Stomach (tissue), 8 donors: ENCODE measurements at regions not wholly inside any gene's neighbourhood (a gene's known extent, or its start where the extent isn't known, plus 50 kb on each side); places are given as distances from the start of the nearest gene placed in this dataset.

ENCODE experiments used
- DNase-seq, 2 donors: peaks; one replicate each; pipeline versions ENCODE4 v3.0.0 to v3.0.0-alpha.2; 2013 to 2019
- H3K27ac ChIP-seq, 5 donors: fragments of 200-600 bp in 4 of 5; sonication (generic) in 4 of 5; one replicate each; pipeline ENCODE4 v1.5.1; 2013 to 2019; ENCODE audit warnings: mild to moderate bottlenecking in 1 of 5, moderate library complexity in 1 of 5
- H3K27me3 ChIP-seq, 3 donors: fragments of 200-600 bp; sonication (generic); one replicate each; pipeline ENCODE4 v1.5.1; 2017 to 2019; ENCODE audit warnings: mixed run types in 1 of 3
- H3K36me3 ChIP-seq, 4 donors: fragments of 200-600 bp; sonication (generic); 1 replicate in 3 of 4; 2 replicates in 1 of 4; pipeline ENCODE4 v1.5.1; 2016 to 2019
- H3K4me1 ChIP-seq, 4 donors: fragments of 200-600 bp; sonication (generic); one replicate each; pipeline ENCODE4 v1.5.1; 2016 to 2019
- H3K4me3 ChIP-seq, 4 donors: fragments of 200-600 bp; sonication (generic) in 3 of 4; one replicate each; pipeline ENCODE4 v1.5.1; 2016 to 2019; ENCODE audit warnings: mild to moderate bottlenecking in 1 of 4
- H3K9me3 ChIP-seq, 4 donors: fragments of 200-600 bp; sonication (generic); one replicate each; pipeline ENCODE4 v1.5.1; 2016 to 2019
- CTCF ChIP-seq, 7 experiments: fragments of 450-650 bp in 4 of 7; fragments of 200-600 bp in 3 of 7; sonication (generic) in 3 of 7; IDR thresholded peaks; one replicate each; pipeline ENCODE4 v1.5.1; 2016 to 2019; ENCODE audit warnings: antibody characterized with exemption in 7 of 7, control low read depth in 2 of 7, mild to moderate bottlenecking in 1 of 7
- EP300 ChIP-seq: sonication (generic); formaldehyde crosslinking; IDR thresholded peaks from one replicate; pipeline ENCODE4 v1.6.1; 2017; ENCODE audit warnings: antibody characterized with exemption
- POLR2A ChIP-seq, 4 donors: fragments of 450-650 bp; IDR thresholded peaks; one replicate each; pipeline ENCODE4 v1.6.1; 2016; ENCODE audit warnings: antibody characterized with exemption in 4 of 4, control low read depth in 2 of 4, mild to moderate bottlenecking in 1 of 4, moderate library complexity in 1 of 4
- POLR2AphosphoS5 ChIP-seq, 3 donors: sonication (generic); formaldehyde crosslinking; IDR thresholded peaks; one replicate each; pipeline ENCODE4 v1.6.1; 2016; ENCODE audit warnings: antibody characterized with exemption in 3 of 3
- WGBS, 5 donors: extraction: QIAGEN DNeasy Blood & Tissue Kit in 3 of 5; methylation state at CpG; one replicate each; pipeline versions ENCODE4 v1.1.5 to v1.1.7; 2013 to 2018; 5-methylcytosine and 5-hydroxymethylcytosine counted together
- intact Hi-C: fragments of 100-400 bp; cut with DNase I; formaldehyde crosslinking; loops from one replicate; pipeline ENCODE4 v1.15.1; 2023; ENCODE audit warnings: low total_unique reads
- donor health status: healthy with polysubstance abuse.
- donor health status: Bipolar disorder and iron deficiency.
- donor health status: healthy.

- no peak for TF ChIP-seq CTCF (IDR thresholded peaks at IDR 0.05)
- TF ChIP-seq POLR2A (IDR thresholded peaks at IDR 0.05): no peak
- no peak for TF ChIP-seq POLR2AphosphoS5 (IDR thresholded peaks at IDR 0.05)
- peak; percentile 25 to 40 for DNase-seq
- Histone ChIP-seq H3K4me3 (peak overlapping the region; percentile 24 to 41 (median 30)), H3K27ac (peak overlapping the region in 1 of 5 donors; percentile 57), H3K4me1 (peaks cover 0 to 4% (median 0%) of the 10 kb centered on the region in 4 donors), H3K36me3 (no peaks in the 10 kb centered on the region), H3K27me3 (peaks cover 0 to 7% (median 0%) of the 10 kb centered on the region in 3 donors), H3K9me3 (no peaks in the 10 kb centered on the region)
- intact Hi-C loops: no loop called here
- WGBS, 5 donors: 19 to 41% (median 28%) methylated on average over 10 of the region's 10 CpGs
These were observed 61.3 kb upstream of the CREB3L1 start for GRCh38 chr11:46216019-46216764.

GRCh38 chr11:46215208-46215931 is 62.1 kb upstream of the CREB3L1 start:
- intact Hi-C loops: no loop called here
- no peak for TF ChIP-seq POLR2AphosphoS5 (IDR thresholded peaks at IDR 0.05)
- TF ChIP-seq EP300: no peak
- TF ChIP-seq POLR2A (IDR thresholded peaks at IDR 0.05): no peak
- TF ChIP-seq CTCF (IDR thresholded peaks at IDR 0.05): no peak
- peaks cover 0 to 7% (median 0%) of the 10 kb centered on the region in 3 donors for H3K27me3 ChIP-seq
- H3K36me3 ChIP-seq: no peaks in the 10 kb centered on the region
- no peaks in the 10 kb centered on the region for H3K9me3 ChIP-seq
- H3K4me1 ChIP-seq: peaks cover 0 to 4% (median 0%) of the 10 kb centered on the region in 4 donors
- 91 to 96% (median 94%) methylated on average over 10 of the region's 10 CpGs for WGBS, 5 donors
- DNase-seq: no peak
- no peak overlapping the region for H3K27ac ChIP-seq
- no peak overlapping the region for H3K4me3 ChIP-seq

- Histone ChIP-seq H3K4me3 (no peak overlapping the region), H3K36me3 (no peaks in the 10 kb centered on the region), H3K9me3 (no peaks in the 10 kb centered on the region), H3K4me1 (peaks cover 0 to 4% (median 0%) of the 10 kb centered on the region in 4 donors), H3K27ac (no peak overlapping the region), H3K27me3 (no peaks in the 10 kb centered on the region)
- TF ChIP-seq POLR2A (IDR thresholded peaks at IDR 0.05): no peak
- no peak for TF ChIP-seq EP300
- TF ChIP-seq CTCF (IDR thresholded peaks at IDR 0.05): no peak
- TF ChIP-seq POLR2AphosphoS5 (IDR thresholded peaks at IDR 0.05): no peak
- no peak for DNase-seq
- WGBS, 5 donors: 57 to 64% (median 59%) methylated on average over 3 of the region's 3 CpGs
- intact Hi-C loops: no loop called here
These were observed 64.7 kb upstream of the CREB3L1 start for GRCh38 chr11:46212720-46213119.

- Histone ChIP-seq H3K4me3 (no peak overlapping the region), H3K36me3 (no peaks in the 10 kb centered on the region), H3K9me3 (no peaks in the 10 kb centered on the region), H3K27me3 (peaks cover 0 to 3% (median 0%) of the 10 kb centered on the region in 3 donors), H3K4me1 (no peaks in the 10 kb centered on the region), H3K27ac (no peak overlapping the region)
- 83 to 96% (median 88%) methylated on average over 3 of the region's 3 CpGs for whole genome bisulfite sequencing, 5 donors
- intact Hi-C loops: no loop called here
- TF ChIP-seq POLR2AphosphoS5 (IDR thresholded peaks at IDR 0.05) (no peak), EP300 (no peak), CTCF (IDR thresholded peaks at IDR 0.05) (no peak), POLR2A (IDR thresholded peaks at IDR 0.05) (no peak)
- DNase-seq: no peak
These were observed 66.6 kb upstream of the CREB3L1 start for GRCh38 chr11:46210856-46211255.
